ENCODE measurements at regions not wholly inside any gene's neighbourhood (a gene's known extent, or its start where the extent isn't known, plus 50 kb on each side); places are given as distances from the start of the nearest gene placed in this dataset.

- DNase-seq (ENCODE audit: low spot score): no peak
Measured at GRCh38 chr4:30600246-30601017, 119.7 kb upstream of the PCDH7 start.

DNA sequence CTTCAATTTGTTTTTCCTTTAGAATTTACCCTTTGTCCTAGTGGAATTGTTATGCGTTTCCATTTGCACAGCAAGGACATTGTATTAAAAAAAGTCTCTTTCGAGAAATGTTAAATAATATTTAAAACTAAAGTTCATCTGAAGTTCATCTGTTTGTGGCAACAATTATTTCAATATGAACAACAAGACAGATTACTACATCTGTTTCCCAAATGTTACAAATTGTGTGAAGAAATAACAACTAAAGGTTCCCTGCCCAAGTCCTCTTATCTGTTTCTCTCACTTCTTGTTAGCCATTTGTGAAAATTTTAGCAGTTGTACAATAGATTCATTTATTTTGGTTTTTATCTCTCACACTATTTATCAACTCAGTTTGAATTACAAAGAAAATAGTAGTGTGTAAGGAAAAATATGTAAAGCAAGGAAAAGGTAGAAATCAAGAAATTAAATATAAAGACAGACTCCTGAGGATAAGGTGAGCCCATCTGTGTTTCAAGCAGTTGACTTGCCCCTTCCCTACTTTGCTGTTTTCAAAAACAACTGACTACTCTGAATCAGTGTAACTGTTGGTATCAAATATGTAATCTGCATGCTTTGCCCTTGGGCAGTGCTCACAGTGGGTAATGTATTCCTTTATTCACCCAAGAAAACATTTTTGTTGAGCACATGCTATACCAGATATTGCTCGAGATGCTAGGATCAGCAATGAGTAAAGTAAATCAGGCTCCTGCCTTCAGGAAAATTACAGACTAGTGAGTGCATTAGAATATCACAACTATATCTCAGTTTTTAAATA is 118.9 kb upstream of the PCDH7 start:
- DNase-seq (ENCODE audit: low spot score): no peak

GRCh38 chr4:30605616-30606190 is 114.5 kb upstream of the PCDH7 start:
- DNase-seq (ENCODE audit: low spot score): no peak

GRCh38 chr4:30610361-30610760 is 109.8 kb upstream of the PCDH7 start:
- no peak for DNase-seq (ENCODE audit: low spot score)

DNA sequence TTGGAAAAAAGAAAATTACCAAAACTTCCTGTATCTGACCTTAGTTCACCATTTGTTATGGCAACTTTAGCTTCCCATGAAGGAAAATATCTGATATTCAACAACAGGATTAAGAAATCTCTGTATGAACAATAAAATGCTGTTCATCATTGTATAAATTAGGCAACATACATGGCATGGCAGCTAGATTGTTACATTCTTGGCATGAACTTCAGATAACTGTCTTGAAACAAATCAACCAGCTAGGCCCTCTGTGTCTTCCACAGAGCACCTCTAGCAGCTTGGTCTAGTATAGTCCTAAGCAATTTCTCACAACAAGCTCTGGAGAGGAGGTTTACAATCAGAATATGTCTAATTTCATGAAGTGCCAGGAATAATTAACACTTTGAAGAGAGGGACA is 105.4 kb upstream of the PCDH7 start:
- DNase-seq (ENCODE audit: low spot score): no peak

DNA sequence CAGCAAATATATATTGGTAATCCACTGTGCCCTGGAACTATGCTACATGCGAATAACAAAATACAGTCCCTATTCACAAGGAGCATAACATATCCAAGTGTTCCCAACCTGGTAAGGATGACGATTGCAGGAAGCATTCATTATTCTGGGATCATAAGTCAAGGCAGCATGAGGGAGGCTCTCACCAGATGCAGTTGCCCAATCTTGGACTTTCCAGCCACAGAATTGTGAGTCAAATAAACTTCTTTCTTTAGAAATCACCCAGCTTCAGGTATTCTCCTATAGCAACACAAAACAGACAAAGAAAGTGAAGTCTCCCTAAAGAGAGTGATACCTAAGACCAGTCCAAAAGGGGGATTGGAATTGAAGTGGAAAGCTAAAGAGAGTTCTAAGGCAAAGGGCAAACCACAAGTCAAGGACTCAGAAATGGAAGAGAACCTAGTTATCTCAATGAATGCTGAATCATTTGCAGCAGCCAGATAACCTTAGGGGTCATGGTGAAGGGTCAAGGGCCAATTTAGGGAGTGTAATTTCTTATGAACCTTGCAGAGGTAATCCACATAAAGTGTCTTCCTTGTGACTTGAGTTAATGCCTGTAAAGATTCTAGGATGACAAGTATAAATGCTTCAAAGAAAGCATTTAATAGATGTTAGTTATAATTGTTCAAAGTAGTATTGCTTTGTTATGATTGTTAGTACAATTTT is 103.1 kb upstream of the PCDH7 start:
- DNase-seq (ENCODE audit: low spot score): no peak

GRCh38 chr4:30617836-30618235 is 102.3 kb upstream of the PCDH7 start:
- DNase-seq (ENCODE audit: low spot score): no peak

DNA sequence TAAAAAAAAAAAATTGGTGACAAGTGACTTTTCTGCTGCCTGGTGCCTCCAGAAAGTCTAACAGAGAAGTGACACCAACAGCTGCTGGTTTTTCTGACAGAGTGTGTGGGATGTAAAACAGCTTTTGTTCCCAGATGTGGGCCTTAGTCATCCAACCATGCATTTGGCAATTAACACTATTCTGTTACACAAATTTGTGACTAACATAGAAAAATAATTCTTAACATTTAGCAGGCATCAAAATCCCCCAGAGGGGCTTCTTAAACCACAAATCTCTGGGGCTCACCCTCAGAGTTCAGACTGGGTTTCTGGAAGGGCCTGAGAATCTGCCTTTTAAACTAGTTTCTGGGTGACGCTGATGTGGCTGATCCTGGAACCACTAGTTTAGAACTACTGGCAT is 100.5 kb upstream of the PCDH7 start:
- DNase-seq (ENCODE audit: low spot score): no peak

DNA sequence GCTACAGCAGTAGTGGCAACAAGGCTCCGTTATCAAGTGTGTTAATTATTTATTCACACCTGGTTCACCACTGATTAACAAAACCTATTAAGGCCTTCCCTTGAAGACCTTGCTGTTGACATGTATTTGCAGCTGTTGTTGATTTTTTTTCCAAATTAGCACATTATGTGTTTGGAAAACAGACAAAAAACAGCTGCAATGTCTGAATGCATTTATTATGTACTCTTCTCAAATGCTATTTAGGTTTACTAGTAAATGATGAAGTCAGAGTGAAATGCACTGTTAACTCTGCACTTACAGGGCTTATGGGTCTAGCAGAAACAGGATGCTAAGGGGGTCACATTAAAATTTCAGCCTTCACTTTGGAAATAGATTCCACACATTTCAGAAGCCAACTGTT is 99.5 kb upstream of the PCDH7 start:
- no peak for DNase-seq (ENCODE audit: low spot score)

- no peak for DNase-seq (ENCODE audit: low spot score)
Measured at GRCh38 chr4:30630431-30630830, 89.7 kb upstream of the PCDH7 start.

GRCh38 chr4:30632751-30633150 is 87.4 kb upstream of the PCDH7 start:
- no peak for DNase-seq (ENCODE audit: low spot score)

DNA sequence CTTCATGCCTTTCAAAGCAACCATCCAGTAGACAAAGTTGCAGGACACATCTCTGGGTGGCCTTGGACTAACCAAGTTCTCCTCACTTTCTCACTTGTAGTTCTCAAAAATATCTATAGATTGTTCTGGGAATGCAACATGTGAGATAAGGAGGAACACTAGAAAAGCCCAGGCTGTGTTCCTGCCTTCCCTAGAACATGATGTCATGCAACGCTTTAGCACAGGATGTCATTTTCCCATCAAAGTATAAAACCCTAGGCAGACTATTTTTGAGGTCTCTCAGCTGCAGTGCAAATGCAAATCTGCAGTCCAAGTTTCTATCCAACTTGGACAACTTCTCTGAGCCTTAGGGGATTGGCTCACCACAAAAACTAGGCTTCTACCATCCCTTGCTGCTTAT is 78.8 kb upstream of the PCDH7 start:
- DNase-seq (ENCODE audit: low spot score): no peak

- DNase-seq (ENCODE audit: low spot score): no peak
Measured at GRCh38 chr4:30642567-30642966, 77.6 kb upstream of the PCDH7 start.

- peak; percentile 1 for DNase-seq (ENCODE audit: low spot score)
Measured at GRCh38 chr4:30653291-30653690, 66.9 kb upstream of the PCDH7 start.

DNA sequence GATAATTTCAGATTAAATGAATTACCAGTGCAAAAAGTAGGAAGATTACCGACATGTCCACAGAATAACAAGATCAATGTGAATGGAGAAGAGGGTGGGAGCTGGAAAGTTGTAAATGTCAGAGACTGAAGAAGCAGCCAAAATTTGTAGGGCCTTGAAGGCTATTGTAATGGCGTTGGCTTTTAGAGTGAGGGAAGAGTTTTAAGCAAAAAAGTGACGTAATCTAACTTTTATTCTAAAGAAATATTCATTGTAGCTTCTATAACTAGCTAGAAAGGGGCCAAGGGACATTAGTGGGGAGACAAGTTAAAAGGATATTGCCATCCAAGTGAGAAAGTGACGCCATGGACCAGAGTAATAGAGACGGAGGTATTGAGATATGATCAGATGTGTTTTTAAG is 63.3 kb upstream of the PCDH7 start:
- no peak for DNase-seq (ENCODE audit: low spot score)

DNA sequence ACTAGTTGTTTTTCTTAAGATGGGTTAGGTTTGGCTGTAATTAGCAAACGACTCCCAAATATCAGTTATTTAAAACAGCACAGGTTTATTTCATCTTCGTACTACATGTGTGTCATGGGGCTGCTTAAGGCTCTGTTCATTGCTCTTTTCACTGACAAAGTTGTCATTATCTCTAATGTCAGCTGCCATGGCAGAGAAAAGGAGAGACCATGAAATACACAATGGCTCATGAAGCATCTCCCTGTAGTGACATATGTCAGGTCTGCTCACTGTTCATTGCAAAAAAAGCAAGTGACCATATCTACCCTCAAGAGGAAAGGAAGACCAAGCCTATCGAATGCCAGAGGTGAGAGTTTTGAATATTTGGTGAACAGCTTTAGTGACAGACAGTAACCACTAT is 52.2 kb upstream of the PCDH7 start:
- DNase-seq (ENCODE audit: low spot score): no peak

DNA sequence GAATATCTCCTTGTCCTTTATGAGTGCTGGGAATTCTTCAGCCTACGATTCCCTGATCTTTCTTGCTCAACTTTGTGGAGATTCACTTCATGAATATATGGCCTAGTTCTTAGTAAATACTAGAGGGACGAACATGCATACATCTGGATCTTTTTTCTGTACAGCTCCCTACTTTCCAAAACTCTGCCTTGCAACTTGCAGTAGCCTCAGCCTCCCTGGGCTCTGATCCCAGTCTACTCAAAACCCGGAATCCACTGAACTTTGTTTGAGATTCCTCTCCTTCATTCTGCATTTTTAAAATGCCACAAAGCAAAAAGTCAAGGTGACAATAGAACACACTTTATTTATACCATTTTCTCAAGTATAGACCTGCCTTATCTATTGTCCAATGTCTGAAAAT is 50.0 kb upstream of the PCDH7 start:
- DNase-seq (ENCODE audit: low spot score): no peak
